ENCODE measurements at regions not wholly inside any gene's neighbourhood (a gene's known extent, or its start where the extent isn't known, plus 50 kb on each side); places are given as distances from the start of the nearest gene placed in this dataset.
"Not testable (repeated sequence)": the region's sequence is repeated elsewhere in the genome, so short reads cannot be mapped to it uniquely, and the experiment has no call there.

DNA sequence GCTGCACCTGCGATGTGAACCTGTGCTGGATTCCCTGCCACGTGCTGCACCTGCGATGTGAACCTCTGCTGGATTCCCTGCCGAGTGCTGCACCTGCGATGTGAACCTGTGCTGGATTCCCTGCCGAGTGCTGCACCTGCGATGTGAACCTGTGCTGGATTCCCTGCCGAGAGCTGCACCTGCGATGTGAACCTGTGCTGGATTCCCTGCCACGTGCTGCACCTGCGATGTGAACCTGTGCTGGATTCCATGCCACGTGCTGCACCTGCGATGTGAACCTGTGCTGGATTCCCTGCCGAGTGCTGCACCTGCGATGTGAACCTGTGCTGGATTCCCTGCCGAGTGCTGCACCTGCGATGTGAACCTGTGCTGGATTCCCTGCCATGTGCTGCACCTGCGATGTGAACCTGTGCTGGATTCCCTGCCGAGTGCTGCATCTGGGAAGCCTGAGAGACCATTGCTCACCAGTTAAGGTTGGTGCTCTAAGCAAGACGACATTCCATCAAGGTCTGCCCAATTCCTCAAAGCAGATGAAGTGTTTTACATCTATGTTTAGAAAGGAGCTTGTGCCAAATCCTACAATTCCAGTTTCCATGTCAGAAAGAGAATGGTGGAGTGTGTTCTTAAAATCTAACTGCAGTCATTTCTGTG is 176.5 kb upstream of the B3GAT1 start:
- TF ChIP-seq, protein P1, sequence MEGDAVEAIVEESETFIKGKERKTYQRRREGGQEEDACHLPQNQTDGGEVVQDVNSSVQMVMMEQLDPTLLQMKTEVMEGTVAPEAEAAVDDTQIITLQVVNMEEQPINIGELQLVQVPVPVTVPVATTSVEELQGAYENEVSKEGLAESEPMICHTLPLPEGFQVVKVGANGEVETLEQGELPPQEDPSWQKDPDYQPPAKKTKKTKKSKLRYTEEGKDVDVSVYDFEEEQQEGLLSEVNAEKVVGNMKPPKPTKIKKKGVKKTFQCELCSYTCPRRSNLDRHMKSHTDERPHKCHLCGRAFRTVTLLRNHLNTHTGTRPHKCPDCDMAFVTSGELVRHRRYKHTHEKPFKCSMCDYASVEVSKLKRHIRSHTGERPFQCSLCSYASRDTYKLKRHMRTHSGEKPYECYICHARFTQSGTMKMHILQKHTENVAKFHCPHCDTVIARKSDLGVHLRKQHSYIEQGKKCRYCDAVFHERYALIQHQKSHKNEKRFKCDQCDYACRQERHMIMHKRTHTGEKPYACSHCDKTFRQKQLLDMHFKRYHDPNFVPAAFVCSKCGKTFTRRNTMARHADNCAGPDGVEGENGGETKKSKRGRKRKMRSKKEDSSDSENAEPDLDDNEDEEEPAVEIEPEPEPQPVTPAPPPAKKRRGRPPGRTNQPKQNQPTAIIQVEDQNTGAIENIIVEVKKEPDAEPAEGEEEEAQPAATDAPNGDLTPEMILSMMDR (IDR thresholded peaks at IDR 0.05; ENCODE audit: low read depth, low read length): not testable (repeated sequence)
- TF ChIP-seq EZH2phosphoT487 (IDR thresholded peaks at IDR 0.05; ENCODE audit: low read depth): not testable (repeated sequence)
